HG02840 (cell line): ENCODE measurements at regions not wholly inside any gene's neighbourhood (a gene's known extent, or its start where the extent isn't known, plus 50 kb on each side); places are given as distances from the start of the nearest gene placed in this dataset.
"Not testable (repeated sequence)": the region's sequence is repeated elsewhere in the genome, so short reads cannot be mapped to it uniquely, and the experiment has no call there.

Experiments used
- ATAC-seq: cut with Tn5 transposase; IDR thresholded peaks from one replicate; pipeline ENCODE4 v1.9.1; 2021; ENCODE audit warnings: mild to moderate bottlenecking, moderate library complexity, moderate number of reproducible peaks; ENCODE audit not compliant: unreplicated experiment, low FRiP score

GRCh38 chr14:30349520-30349919 lies 209.4 kb upstream of the G2E3 start:
- ATAC-seq: no peak

- ATAC-seq: no peak
Measured at GRCh38 chr14:30354439-30354838, 204.5 kb upstream of the G2E3 start.

GRCh38 chr14:30355431-30355913 lies 203.5 kb upstream of the G2E3 start:
- no peak for ATAC-seq

GRCh38 chr14:30356438-30357202 lies 202.3 kb upstream of the G2E3 start:
- no peak for ATAC-seq

GRCh38 chr14:30357791-30358190 lies 201.2 kb upstream of the G2E3 start:
- no peak for ATAC-seq

- no peak for ATAC-seq
Measured at GRCh38 chr14:30362369-30363218, 196.4 kb upstream of the G2E3 start.

GRCh38 chr14:30363219-30363880 lies 195.6 kb upstream of the G2E3 start:
- not testable (repeated sequence) for ATAC-seq

- no peak for ATAC-seq
Measured at GRCh38 chr14:30369502-30370180, 189.3 kb upstream of the G2E3 start.

- ATAC-seq: no peak
Measured at GRCh38 chr14:30373053-30373452, 185.9 kb upstream of the G2E3 start.

GRCh38 chr14:30373526-30373925 lies 185.4 kb upstream of the G2E3 start:
- no peak for ATAC-seq

- ATAC-seq: peak; percentile 80
Measured at GRCh38 chr14:30375296-30375892, 183.6 kb upstream of the G2E3 start.

- ATAC-seq: no peak
Measured at GRCh38 chr14:30381861-30382480, 177.0 kb upstream of the G2E3 start.

- ATAC-seq: no peak
Measured at GRCh38 chr14:30385925-30386324, 173.0 kb upstream of the G2E3 start.

- no peak for ATAC-seq
Measured at GRCh38 chr14:30387871-30388270, 171.1 kb upstream of the G2E3 start.

- no peak for ATAC-seq
Measured at GRCh38 chr14:30389134-30389876, 169.7 kb upstream of the G2E3 start.

GRCh38 chr14:30389877-30390385 lies 169.0 kb upstream of the G2E3 start:
- no peak for ATAC-seq

GRCh38 chr14:30395065-30395464 lies 163.9 kb upstream of the G2E3 start:
- no peak for ATAC-seq

- no peak for ATAC-seq
Measured at GRCh38 chr14:30402846-30403245, 156.1 kb upstream of the G2E3 start.

- ATAC-seq: no peak
Measured at GRCh38 chr14:30403791-30404190, 155.2 kb upstream of the G2E3 start.
